ENCODE measurements at regions not wholly inside any gene's neighbourhood (a gene's known extent, or its start where the extent isn't known, plus 50 kb on each side); places are given as distances from the start of the nearest gene placed in this dataset.

- ATAC-seq (ENCODE audit: insufficient read depth, low FRiP score) (peak; percentile 54), DNase-seq (peak in 2 of 3 donors; percentile 56 to 69)
- 44 to 69% methylated on average over 4 of the region's 4 CpGs for WGBS, 2 donors
- Histone ChIP-seq H3K27ac (ENCODE audit: low read depth in 1 of 2, low read length in 1 of 2) (peak overlapping the region in 1 of 2 donors; percentile 59), H3K27me3 (ENCODE audit: control insufficient read depth in 3 of 3, insufficient read depth in 3 of 3, low read length in 2 of 3) (no peaks in the 10 kb centered on the region), H3K4me3 (no peak overlapping the region), H3K9me3 (ENCODE audit: control insufficient read depth in 4 of 4, insufficient read depth in 3 of 4, low read length in 3 of 4) (no peaks in the 10 kb centered on the region), H3K36me3 (ENCODE audit: control insufficient read depth in 4 of 4, insufficient read depth in 4 of 4, low read length in 4 of 4) (no peaks in the 10 kb centered on the region), H3K4me1 (ENCODE audit: control insufficient read depth in 5 of 5, insufficient read depth in 5 of 5, low read length in 5 of 5) (peaks cover 0 to 19% (median 3%) of the 10 kb centered on the region in 5 donors), H3K9ac (ENCODE audit: insufficient read depth in 1 of 2, low read length in 2 of 2) (no peak overlapping the region)
- TF ChIP-seq CTCF (IDR thresholded peaks at IDR 0.05; ENCODE audit: control extremely low read depth, extremely low read depth) = no peak
Observed at GRCh38 chr9:90107040-90107725, 502.4 kb downstream of the GADD45G start.

GRCh38 chr9:90107726-90108655, 503.2 kb downstream of the GADD45G start:
- Histone ChIP-seq H3K9ac (ENCODE audit: insufficient read depth in 1 of 2, low read length in 2 of 2) (no peak overlapping the region), H3K4me3 (no peak overlapping the region), H3K36me3 (ENCODE audit: control insufficient read depth in 4 of 4, insufficient read depth in 4 of 4, low read length in 4 of 4) (no peaks in the 10 kb centered on the region), H3K9me3 (ENCODE audit: control insufficient read depth in 4 of 4, insufficient read depth in 3 of 4, low read length in 3 of 4) (no peaks in the 10 kb centered on the region), H3K27ac (ENCODE audit: low read depth in 1 of 2, low read length in 1 of 2) (peak overlapping the region in 1 of 2 donors; percentile 59), H3K27me3 (ENCODE audit: control insufficient read depth in 3 of 3, insufficient read depth in 3 of 3, low read length in 2 of 3) (no peaks in the 10 kb centered on the region), H3K4me1 (ENCODE audit: control insufficient read depth in 5 of 5, insufficient read depth in 5 of 5, low read length in 5 of 5) (peaks cover 0 to 19% (median 3%) of the 10 kb centered on the region in 5 donors)
- WGBS, 2 donors = 47 to 50% methylated on average over 7 of the region's 7 CpGs
- no peak for TF ChIP-seq CTCF (IDR thresholded peaks at IDR 0.05; ENCODE audit: control extremely low read depth, extremely low read depth)
- peak in 2 of 3 donors; percentile 38 to 65 for DNase-seq
- peak; percentile 24 for ATAC-seq (ENCODE audit: insufficient read depth, low FRiP score)

GRCh38 chr9:90112788-90113187, 508.0 kb downstream of the GADD45G start:
- H3K4me1 ChIP-seq (ENCODE audit: control insufficient read depth in 5 of 5, insufficient read depth in 5 of 5, low read length in 5 of 5) = peaks cover 0 to 9% (median 1%) of the 10 kb centered on the region in 5 donors
- WGBS, 2 donors = 65 to 76% methylated on average over 4 of the region's 4 CpGs
- H3K27me3 ChIP-seq (ENCODE audit: control insufficient read depth in 3 of 3, insufficient read depth in 3 of 3, low read length in 2 of 3) = no peaks in the 10 kb centered on the region
- no peak for ATAC-seq (ENCODE audit: insufficient read depth, low FRiP score)
- no peaks in the 10 kb centered on the region for H3K36me3 ChIP-seq (ENCODE audit: control insufficient read depth in 4 of 4, insufficient read depth in 4 of 4, low read length in 4 of 4)
- no peaks in the 10 kb centered on the region for H3K9me3 ChIP-seq (ENCODE audit: control insufficient read depth in 4 of 4, insufficient read depth in 3 of 4, low read length in 3 of 4)
- no peak overlapping the region for H3K27ac ChIP-seq (ENCODE audit: low read depth in 1 of 2, low read length in 1 of 2)
- H3K4me3 ChIP-seq = no peak overlapping the region
- H3K9ac ChIP-seq (ENCODE audit: insufficient read depth in 1 of 2, low read length in 2 of 2) = no peak overlapping the region
- no peak for TF ChIP-seq CTCF (IDR thresholded peaks at IDR 0.05; ENCODE audit: control extremely low read depth, extremely low read depth)
- no peak for DNase-seq
